PC-3 (cell line): ENCODE measurements at regions not wholly inside any gene's neighbourhood (a gene's known extent, or its start where the extent isn't known, plus 50 kb on each side); places are given as distances from the start of the nearest gene placed in this dataset.

Experiments used
- ATAC-seq: fragments of 200-7000 bp; cut with Tn5 transposase; 2 replicates; pipeline ENCODE4 v1.9.1; 2020; ENCODE audit warnings: mild to moderate bottlenecking, moderate library complexity
- BruUV-seq: library from RNA; stranded (reverse); fragments of 400-500 nt; replicated peaks from 2 replicates; lab custom pipeline; 2021; lab: Mats Ljungman, UMichigan
- CTCF ChIA-PET: fragments of 300-600 bp; sonication (Branson Sonifier 250); formaldehyde crosslinking; loops from one replicate; lab custom pipeline; 2022; ENCODE audit warnings: antibody characterized with exemption; lab: Charles Lee
- POLR2A ChIA-PET: fragments of 300-600 bp; sonication (Branson Sonifier 250); formaldehyde crosslinking; loops from one replicate; lab custom pipeline; 2022; ENCODE audit warnings: antibody characterized with exemption; ENCODE audit not compliant: unreplicated experiment; lab: Charles Lee
- DNase-seq: peaks from one replicate; pipeline ENCODE4 v3.0.0-alpha.2; 2015
- H2AFZ ChIP-seq: fragments of 300-600 bp; sonication (generic); 2 replicates; pipeline ENCODE4 v1.6.0; 2016; ENCODE audit warnings: antibody characterized with exemption, low read length
- H3F3A ChIP-seq: fragments of 300-600 bp; sonication (generic); one replicate; pipeline ENCODE4 v1.6.0; 2017; ENCODE audit warnings: antibody characterized with exemption, low read length, control low read depth, mild to moderate bottlenecking; ENCODE audit not compliant: unreplicated experiment
- H3K27ac ChIP-seq: fragments of 300-600 bp; sonication (generic); 2 replicates; pipeline ENCODE4 v1.5.1; 2016; ENCODE audit warnings: mild to moderate bottlenecking, low read length
- H3K27me3 ChIP-seq: fragments of 300-600 bp; sonication (generic); 2 replicates; pipeline ENCODE4 v1.6.1; 2016; ENCODE audit warnings: low read length, mixed read lengths
- H3K36me3 ChIP-seq: fragments of 300-600 bp; sonication (generic); 2 replicates; pipeline ENCODE4 v1.6.1; 2016; ENCODE audit warnings: low read depth, mixed run types, low read length, mixed read lengths
- H3K4me1 ChIP-seq: fragments of 300-600 bp; sonication (generic); 2 replicates; pipeline ENCODE4 v1.5.1; 2016; ENCODE audit warnings: low read length; ENCODE audit not compliant: insufficient read depth
- H3K4me2 ChIP-seq: fragments of 300-600 bp; sonication (generic); 2 replicates; pipeline ENCODE4 v1.6.0; 2016; ENCODE audit warnings: low read length
- H3K4me3 ChIP-seq: fragments of 300-600 bp; sonication (generic); 2 replicates; pipeline ENCODE4 v1.5.1; 2016; ENCODE audit warnings: mild to moderate bottlenecking, low read length, mixed read lengths
- H3K79me2 ChIP-seq: fragments of 300-600 bp; sonication (generic); 2 replicates; pipeline ENCODE4 v1.6.1; 2017; ENCODE audit warnings: low read length, mixed read lengths
- H3K9ac ChIP-seq: fragments of 300-600 bp; sonication (generic); 2 replicates; pipeline ENCODE4 v1.6.0; 2016; ENCODE audit warnings: mild to moderate bottlenecking, low read length
- H3K9me2 ChIP-seq: fragments of 300-600 bp; sonication (generic); replicated peaks from 2 replicates; pipeline ENCODE4 v1.6.1; 2016; ENCODE audit warnings: mixed run types, low read length, mixed read lengths
- H3K9me3 ChIP-seq: fragments of 300-600 bp; sonication (generic); 2 replicates; pipeline ENCODE4 v1.6.1; 2016; ENCODE audit warnings: low read length, mixed read lengths
- H4K20me1 ChIP-seq: fragments of 300-600 bp; sonication (generic); 2 replicates; pipeline ENCODE4 v1.6.1; 2016; ENCODE audit warnings: low read length, mixed read lengths
- EZH2 ChIP-seq: fragments of 300-600 bp; sonication (generic); IDR thresholded peaks from one replicate; pipeline ENCODE4 v1.6.1; 2017; ENCODE audit warnings: antibody characterized with exemption, mild to moderate bottlenecking, low read length; ENCODE audit not compliant: unreplicated experiment
- EZH2phosphoT487 ChIP-seq: fragments of 300-600 bp; sonication (generic); IDR thresholded peaks from 2 replicates; pipeline ENCODE4 v1.6.1; 2018; ENCODE audit warnings: mild to moderate bottlenecking, antibody characterized with exemption, low read length, borderline replicate concordance
- intact Hi-C: fragments of 100-400 bp; cut with micrococcal nuclease; formaldehyde crosslinking; loops from 2 replicates; pipeline ENCODE4 v1.9.0; 2023
- TF ChIP-seq, protein P1 (sequence below): fragments of 300-600 bp; sonication (generic); conservative IDR thresholded peaks from 2 replicates; pipeline ENCODE4 v1.5.1; 2017; ENCODE audit warnings: antibody characterized with exemption, low read depth, mild to moderate bottlenecking, low read length

- Histone ChIP-seq H3K4me3 (no peak overlapping the region), H3K9me3 (no peaks in the 10 kb centered on the region), H3K9ac (no peak overlapping the region), H3K27me3 (no peaks in the 10 kb centered on the region), H3K4me2 (no peak overlapping the region), H2AFZ (no peak overlapping the region), H3F3A (no peaks in the 10 kb centered on the region), H3K79me2 (no peaks in the 10 kb centered on the region), H3K4me1 (no peaks in the 10 kb centered on the region), H3K27ac (no peak overlapping the region), H3K36me3 (no peaks in the 10 kb centered on the region), H3K9me2 (no peaks in the 10 kb centered on the region), H4K20me1 (no peaks in the 10 kb centered on the region)
- TF ChIP-seq, protein P1, sequence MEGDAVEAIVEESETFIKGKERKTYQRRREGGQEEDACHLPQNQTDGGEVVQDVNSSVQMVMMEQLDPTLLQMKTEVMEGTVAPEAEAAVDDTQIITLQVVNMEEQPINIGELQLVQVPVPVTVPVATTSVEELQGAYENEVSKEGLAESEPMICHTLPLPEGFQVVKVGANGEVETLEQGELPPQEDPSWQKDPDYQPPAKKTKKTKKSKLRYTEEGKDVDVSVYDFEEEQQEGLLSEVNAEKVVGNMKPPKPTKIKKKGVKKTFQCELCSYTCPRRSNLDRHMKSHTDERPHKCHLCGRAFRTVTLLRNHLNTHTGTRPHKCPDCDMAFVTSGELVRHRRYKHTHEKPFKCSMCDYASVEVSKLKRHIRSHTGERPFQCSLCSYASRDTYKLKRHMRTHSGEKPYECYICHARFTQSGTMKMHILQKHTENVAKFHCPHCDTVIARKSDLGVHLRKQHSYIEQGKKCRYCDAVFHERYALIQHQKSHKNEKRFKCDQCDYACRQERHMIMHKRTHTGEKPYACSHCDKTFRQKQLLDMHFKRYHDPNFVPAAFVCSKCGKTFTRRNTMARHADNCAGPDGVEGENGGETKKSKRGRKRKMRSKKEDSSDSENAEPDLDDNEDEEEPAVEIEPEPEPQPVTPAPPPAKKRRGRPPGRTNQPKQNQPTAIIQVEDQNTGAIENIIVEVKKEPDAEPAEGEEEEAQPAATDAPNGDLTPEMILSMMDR, result no peak
- TF ChIP-seq EZH2 (no peak), EZH2phosphoT487 (no peak)
- DNase-seq (no peak), ATAC-seq (no peak)
- no TSS peak for BruUV-seq
- CTCF ChIA-PET, result no interaction called here
- POLR2A ChIA-PET, result no interaction called here
- intact Hi-C loops, result no loop called here
Observed at GRCh38 chr10:10359263-10359662, 658.4 kb upstream of the CELF2 start.

GRCh38 chr10:10361301-10361885 is 656.3 kb upstream of the CELF2 start:
- no peak overlapping the region for H3K9ac ChIP-seq
- no peaks in the 10 kb centered on the region for H3K4me1 ChIP-seq
- H3K79me2 ChIP-seq, result no peaks in the 10 kb centered on the region
- no peaks in the 10 kb centered on the region for H3K9me3 ChIP-seq
- no TSS peak for BruUV-seq
- no peaks in the 10 kb centered on the region for H3F3A ChIP-seq
- H3K4me2 ChIP-seq, result no peak overlapping the region
- DNase-seq (no peak), ATAC-seq (no peak)
- no peak overlapping the region for H3K27ac ChIP-seq
- TF ChIP-seq, protein P1, result no peak
- TF ChIP-seq EZH2 (no peak), EZH2phosphoT487 (no peak)
- no peaks in the 10 kb centered on the region for H3K36me3 ChIP-seq
- H3K9me2 ChIP-seq, result no peaks in the 10 kb centered on the region
- POLR2A ChIA-PET, result no interaction called here
- H3K4me3 ChIP-seq, result no peak overlapping the region
- CTCF ChIA-PET, result no interaction called here
- no peaks in the 10 kb centered on the region for H3K27me3 ChIP-seq
- H2AFZ ChIP-seq, result no peak overlapping the region
- H4K20me1 ChIP-seq, result no peaks in the 10 kb centered on the region
- intact Hi-C loops, result no loop called here

DNA sequence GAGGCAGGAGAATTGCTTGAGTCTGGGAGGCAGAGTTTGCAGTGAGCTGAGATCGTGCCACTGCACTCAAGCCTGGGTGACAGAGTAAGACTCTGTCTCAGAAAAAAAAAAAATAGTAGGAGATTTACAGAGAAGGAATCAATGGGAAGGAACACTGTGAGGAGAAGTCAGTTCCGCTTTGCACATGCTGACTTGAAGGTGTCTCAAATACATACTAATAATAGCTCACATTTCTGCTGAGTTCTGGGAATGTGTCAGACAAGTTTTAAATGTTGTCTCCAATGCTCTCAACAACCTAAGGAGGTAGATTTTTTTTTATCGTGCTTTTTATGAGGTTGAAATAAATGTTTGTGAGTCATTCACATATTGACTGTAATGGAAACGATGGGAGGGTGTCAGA is 654.9 kb upstream of the CELF2 start:
- Histone ChIP-seq H2AFZ (no peak overlapping the region), H3K79me2 (no peaks in the 10 kb centered on the region), H3K4me1 (no peaks in the 10 kb centered on the region), H3K27me3 (no peaks in the 10 kb centered on the region), H3F3A (no peaks in the 10 kb centered on the region), H3K27ac (no peak overlapping the region), H3K36me3 (no peaks in the 10 kb centered on the region), H3K4me3 (no peak overlapping the region), H3K9ac (no peak overlapping the region), H3K9me3 (no peaks in the 10 kb centered on the region), H3K9me2 (no peaks in the 10 kb centered on the region), H4K20me1 (no peaks in the 10 kb centered on the region), H3K4me2 (no peak overlapping the region)
- TF ChIP-seq EZH2phosphoT487, result no peak
- TF ChIP-seq, protein P1, result no peak
- no TSS peak for BruUV-seq
- DNase-seq (no peak), ATAC-seq (no peak)
- ChIA-PET POLR2A (no interaction called here), CTCF (no interaction called here)
- intact Hi-C loops, result no loop called here
